ENCODE measurements at regions not wholly inside any gene's neighbourhood (a gene's known extent, or its start where the extent isn't known, plus 50 kb on each side); places are given as distances from the start of the nearest gene placed in this dataset.
A peak's percentile ranks its signal among the peaks of the same experiment; 100 is the strongest.

DNA sequence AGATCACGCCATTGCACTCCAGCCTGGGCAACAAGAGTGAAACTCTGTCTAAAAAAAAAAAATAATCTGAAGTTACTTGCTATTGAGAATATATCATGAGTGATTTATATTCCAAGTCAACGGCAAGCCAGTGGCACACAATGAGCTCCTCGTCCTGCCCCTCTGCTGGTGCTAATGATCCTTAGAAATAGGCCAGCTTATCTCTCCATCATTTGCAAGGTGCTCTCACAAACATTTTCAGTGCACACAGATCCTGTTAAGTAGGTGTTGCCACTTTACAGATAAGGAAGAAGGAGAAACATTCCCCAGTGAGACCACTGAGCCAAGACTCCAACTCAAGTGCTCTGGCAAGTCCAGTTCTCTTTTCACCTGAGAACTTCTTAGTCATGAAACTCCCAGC, 91.3 kb upstream of the GPR45 start:
- DNase-seq (ENCODE audit: insufficient read length, low spot score) = no peak
- no peak for FAIRE-seq

GRCh38 chr2:105154119-105154818, 87.3 kb upstream of the GPR45 start:
- FAIRE-seq (no peak), DNase-seq (ENCODE audit: insufficient read length, low spot score) (no peak)

DNA sequence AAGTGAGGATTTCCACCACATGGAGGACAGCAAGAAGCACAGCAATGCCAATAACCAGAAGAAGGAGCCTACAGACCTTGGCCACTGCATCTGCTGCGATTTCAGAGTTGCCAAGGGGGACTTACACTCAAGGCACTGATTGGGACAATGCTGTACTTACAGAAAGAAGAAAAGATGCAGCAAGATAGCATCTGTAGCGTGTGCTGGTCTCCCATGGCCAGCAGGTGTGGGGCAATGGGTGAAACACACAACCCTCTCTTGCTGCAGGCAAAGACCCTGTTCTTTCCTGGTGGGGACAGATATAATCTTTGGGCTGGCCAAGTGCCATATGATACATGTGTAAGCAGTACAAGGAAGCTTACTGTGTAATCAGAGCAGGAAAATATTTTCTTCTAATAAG, 85.4 kb upstream of the GPR45 start:
- FAIRE-seq (no peak), DNase-seq (ENCODE audit: insufficient read length, low spot score) (no peak)

GRCh38 chr2:105158002-105158401, 83.5 kb upstream of the GPR45 start:
- DNase-seq (ENCODE audit: insufficient read length, low spot score) (no peak), FAIRE-seq (no peak)

- FAIRE-seq (no peak), DNase-seq (ENCODE audit: insufficient read length, low spot score) (no peak)
Measured at GRCh38 chr2:105166688-105167087, 74.9 kb upstream of the GPR45 start.

DNA sequence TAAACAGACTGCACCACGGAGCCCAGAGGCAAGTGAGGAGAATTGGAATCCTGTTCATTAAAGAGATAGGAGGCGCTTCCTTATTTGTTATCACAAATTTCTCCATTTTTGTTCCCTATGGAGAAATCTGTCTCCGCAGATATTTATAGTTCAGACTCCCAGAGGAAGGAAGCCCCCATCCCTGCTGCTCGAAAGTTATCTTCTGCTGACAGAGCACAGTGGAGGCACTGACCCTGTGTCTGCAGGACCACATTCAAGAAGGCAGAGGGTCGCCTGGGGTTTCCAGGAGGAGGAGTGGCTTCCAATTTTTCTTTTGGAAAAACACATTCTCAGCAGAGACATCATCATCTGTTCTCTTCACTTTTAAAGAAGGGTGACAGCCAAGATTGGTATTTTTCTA, 73.0 kb upstream of the GPR45 start:
- DNase-seq (ENCODE audit: insufficient read length, low spot score) (no peak), FAIRE-seq (no peak)

GRCh38 chr2:105175231-105175630, 66.3 kb upstream of the GPR45 start:
- no peak for DNase-seq (ENCODE audit: insufficient read length, low spot score)
- no peak for FAIRE-seq

GRCh38 chr2:105176429-105176828, 65.1 kb upstream of the GPR45 start:
- no peak for DNase-seq (ENCODE audit: insufficient read length, low spot score)
- FAIRE-seq = no peak

DNA sequence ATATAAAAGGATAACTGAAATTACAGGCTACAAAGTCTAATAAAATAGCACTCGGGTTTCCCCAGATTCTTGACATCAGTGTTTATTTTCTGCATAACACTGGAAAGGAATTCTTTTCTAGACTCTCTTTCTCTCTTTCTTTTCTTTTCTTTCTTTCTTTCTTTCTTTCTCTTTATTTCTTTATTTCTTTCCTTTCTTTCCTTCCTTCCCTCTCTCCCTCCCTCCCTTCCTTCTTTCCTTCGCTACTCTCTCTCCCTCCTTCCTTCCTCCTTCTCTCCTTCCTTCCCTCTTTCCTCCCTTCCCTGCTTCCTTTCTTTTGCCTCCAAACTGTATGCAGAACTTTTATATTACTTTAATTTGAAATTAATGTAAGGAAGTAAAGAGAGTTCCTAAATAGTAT, 64.5 kb upstream of the GPR45 start:
- DNase-seq (ENCODE audit: insufficient read length, low spot score) (no peak), FAIRE-seq (no peak)

GRCh38 chr2:105177536-105178254, 63.8 kb upstream of the GPR45 start:
- FAIRE-seq (no peak), DNase-seq (ENCODE audit: insufficient read length, low spot score) (no peak)

GRCh38 chr2:105179469-105180372, 61.8 kb upstream of the GPR45 start:
- FAIRE-seq = no peak

DNA sequence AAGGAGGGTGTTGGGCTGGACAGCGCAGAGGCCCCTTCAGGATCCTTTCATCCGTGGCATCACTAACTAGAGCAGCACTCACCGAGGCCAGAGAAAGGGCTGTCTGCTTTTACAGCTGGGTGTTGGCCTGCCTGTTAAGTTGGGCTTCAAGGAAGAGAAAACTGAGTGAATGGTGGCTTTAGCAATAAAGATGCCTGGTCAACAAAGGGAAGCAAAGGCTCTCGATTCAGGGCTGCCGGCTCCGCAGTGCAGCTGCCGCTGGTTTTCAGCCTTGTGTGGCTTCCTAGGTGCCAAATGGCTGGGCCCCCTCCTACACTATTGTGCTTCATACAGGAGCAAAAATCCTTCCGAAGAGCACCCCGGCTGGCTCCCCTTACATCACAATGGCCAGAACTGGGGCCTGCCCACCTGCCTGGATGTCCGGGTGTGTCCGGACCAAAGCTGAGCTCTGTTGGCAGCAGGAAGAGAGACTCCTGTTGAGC, 61.0 kb upstream of the GPR45 start:
- DNase-seq (ENCODE audit: insufficient read length, low spot score) (no peak), FAIRE-seq (no peak)

More at GRCh38 chr2:105179469-105180372, 61.8 kb upstream of the GPR45 start:
- peak; percentile 85 for DNase-seq (ENCODE audit: insufficient read length, low spot score)

- DNase-seq (ENCODE audit: insufficient read length, low spot score) (no peak), FAIRE-seq (no peak)
Measured at GRCh38 chr2:105181282-105181681, 60.3 kb upstream of the GPR45 start.

DNA sequence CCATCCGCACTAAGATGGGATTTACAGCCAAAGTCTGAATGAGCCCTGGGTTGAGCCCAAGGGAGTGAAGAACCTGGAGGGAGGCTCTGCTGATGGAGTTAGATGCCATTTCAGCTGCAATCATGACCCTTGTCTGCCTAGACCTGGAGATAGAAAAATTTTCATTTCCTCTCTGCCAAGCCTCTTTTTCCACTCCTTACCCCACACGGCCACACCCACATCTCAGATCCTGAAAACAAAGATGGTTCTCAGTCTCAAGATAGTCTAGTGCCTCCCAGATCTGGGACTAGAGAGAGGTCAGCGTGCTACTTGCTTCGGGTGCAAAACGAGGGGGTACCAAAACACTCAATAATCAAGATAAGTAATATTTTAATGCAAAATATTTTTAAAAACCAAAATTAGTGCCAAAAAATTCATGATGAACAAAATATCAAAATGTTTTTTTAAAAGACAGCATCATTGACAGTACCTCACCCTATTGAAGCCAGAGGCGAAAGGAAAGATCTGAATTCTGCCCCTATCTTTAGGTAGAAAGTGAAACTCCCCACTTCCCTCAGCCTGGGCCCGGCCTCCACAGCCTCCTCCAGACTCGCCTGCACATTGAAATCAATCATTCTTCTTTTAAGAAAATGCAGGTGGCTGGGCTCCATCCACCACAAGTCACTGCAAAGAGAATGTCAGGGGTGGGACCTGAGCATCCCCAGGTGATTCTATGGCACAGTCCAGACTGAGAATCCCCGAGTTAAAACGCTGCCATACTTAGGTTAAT, 57.8 kb upstream of the GPR45 start:
- no peak for DNase-seq (ENCODE audit: insufficient read length, low spot score)
- FAIRE-seq = no peak

DNA sequence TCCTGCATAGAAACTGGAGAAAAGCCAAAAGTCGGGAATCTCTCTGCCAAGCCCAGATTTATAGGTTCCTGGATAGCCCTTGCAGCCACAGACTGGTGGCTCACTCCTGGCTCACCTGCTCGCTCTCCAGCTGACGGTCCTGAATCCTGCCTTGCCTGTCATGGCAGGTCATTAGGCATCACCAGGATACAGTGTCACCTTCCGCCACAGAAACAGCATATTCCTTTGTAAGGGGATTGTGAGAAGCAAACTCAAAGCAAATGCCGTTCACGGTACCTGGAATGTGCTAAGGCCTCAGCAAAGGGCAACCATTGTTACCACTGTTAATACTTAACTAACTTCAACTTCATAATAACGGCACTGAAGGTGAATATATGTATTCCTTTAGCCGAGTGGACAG, 57.1 kb upstream of the GPR45 start:
- DNase-seq (ENCODE audit: insufficient read length, low spot score) (no peak), FAIRE-seq (no peak)

- FAIRE-seq (no peak), DNase-seq (ENCODE audit: insufficient read length, low spot score) (no peak)
Measured at GRCh38 chr2:105186967-105187498, 54.5 kb upstream of the GPR45 start.

GRCh38 chr2:105187531-105187930, 54.0 kb upstream of the GPR45 start:
- peak; percentile 65 for DNase-seq (ENCODE audit: insufficient read length, low spot score)

GRCh38 chr2:105188343-105188742, 53.2 kb upstream of the GPR45 start:
- FAIRE-seq = no peak
- DNase-seq (ENCODE audit: insufficient read length, low spot score) = no peak

More at GRCh38 chr2:105187531-105187930, 54.0 kb upstream of the GPR45 start:
- FAIRE-seq = no peak

Measured in HTR-8/SVneo (cell line).